ENCODE measurements at regions not wholly inside any gene's neighbourhood (a gene's known extent, or its start where the extent isn't known, plus 50 kb on each side); places are given as distances from the start of the nearest gene placed in this dataset.

DNA sequence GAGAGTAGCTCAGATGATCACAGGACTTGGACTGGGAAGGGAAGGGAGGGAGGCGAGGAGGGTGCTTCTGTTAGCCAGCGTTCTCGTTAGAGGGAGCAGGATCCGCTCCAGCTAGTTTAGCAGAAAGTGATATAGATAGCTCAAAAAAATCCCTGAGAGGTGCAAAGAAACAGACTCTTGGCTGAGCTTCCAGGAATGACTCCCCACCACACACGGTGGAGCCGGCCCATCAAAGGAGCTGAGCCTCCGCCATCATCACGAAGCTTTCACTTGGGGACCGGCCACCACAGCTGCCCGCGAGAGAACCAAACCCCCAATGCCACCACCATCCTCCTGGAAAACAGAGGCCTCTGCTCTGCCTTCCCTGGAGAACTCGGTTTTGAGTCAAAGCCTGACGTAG is 124.6 kb upstream of the BCL2L14 start:
- intact Hi-C loops (cut with DNase I), result no loop called here
- no peak for DNase-seq
- no peaks in the 10 kb centered on the region for H3K9me3 ChIP-seq
- TF ChIP-seq, protein P1, sequence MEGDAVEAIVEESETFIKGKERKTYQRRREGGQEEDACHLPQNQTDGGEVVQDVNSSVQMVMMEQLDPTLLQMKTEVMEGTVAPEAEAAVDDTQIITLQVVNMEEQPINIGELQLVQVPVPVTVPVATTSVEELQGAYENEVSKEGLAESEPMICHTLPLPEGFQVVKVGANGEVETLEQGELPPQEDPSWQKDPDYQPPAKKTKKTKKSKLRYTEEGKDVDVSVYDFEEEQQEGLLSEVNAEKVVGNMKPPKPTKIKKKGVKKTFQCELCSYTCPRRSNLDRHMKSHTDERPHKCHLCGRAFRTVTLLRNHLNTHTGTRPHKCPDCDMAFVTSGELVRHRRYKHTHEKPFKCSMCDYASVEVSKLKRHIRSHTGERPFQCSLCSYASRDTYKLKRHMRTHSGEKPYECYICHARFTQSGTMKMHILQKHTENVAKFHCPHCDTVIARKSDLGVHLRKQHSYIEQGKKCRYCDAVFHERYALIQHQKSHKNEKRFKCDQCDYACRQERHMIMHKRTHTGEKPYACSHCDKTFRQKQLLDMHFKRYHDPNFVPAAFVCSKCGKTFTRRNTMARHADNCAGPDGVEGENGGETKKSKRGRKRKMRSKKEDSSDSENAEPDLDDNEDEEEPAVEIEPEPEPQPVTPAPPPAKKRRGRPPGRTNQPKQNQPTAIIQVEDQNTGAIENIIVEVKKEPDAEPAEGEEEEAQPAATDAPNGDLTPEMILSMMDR (IDR thresholded peaks at IDR 0.05), result no peak
- no peaks in the 10 kb centered on the region for H3K27me3 ChIP-seq (ENCODE audit: low read depth)
- no peaks in the 10 kb centered on the region for H3K36me3 ChIP-seq
- no peak overlapping the region for H3K27ac ChIP-seq
- H3K4me1 ChIP-seq, result no peaks in the 10 kb centered on the region
- H3K4me3 ChIP-seq, result no peak overlapping the region
- ATAC-seq, result no peak

DNA sequence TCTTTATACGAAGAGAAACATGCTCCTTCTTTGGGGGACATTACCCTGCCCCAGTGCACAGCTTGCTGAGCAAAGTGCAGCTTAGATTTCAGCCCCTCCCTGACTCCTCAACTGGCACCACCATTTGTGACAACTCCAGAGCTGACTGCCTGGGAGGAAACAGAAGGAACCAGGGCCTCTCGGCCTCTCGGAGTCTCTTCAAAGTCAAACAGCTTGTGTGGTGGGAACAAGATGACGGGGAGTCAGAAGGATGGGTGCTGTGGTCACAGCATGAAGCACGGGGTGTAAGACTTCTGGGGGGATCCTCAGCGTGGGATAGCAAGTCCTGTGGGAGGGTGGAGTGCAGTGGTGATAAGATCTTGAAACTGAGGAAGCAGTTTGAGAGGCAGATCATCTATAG is 123.5 kb upstream of the BCL2L14 start:
- no peak for ATAC-seq
- DNase-seq, result no peak
- no peaks in the 10 kb centered on the region for H3K27me3 ChIP-seq (ENCODE audit: low read depth)
- no peak overlapping the region for H3K4me3 ChIP-seq
- H3K9me3 ChIP-seq, result no peaks in the 10 kb centered on the region
- H3K4me1 ChIP-seq, result no peaks in the 10 kb centered on the region
- TF ChIP-seq, protein P1 (IDR thresholded peaks at IDR 0.05), result no peak
- H3K36me3 ChIP-seq, result no peaks in the 10 kb centered on the region
- H3K27ac ChIP-seq, result no peak overlapping the region
- intact Hi-C loops (cut with DNase I), result no loop called here

DNA sequence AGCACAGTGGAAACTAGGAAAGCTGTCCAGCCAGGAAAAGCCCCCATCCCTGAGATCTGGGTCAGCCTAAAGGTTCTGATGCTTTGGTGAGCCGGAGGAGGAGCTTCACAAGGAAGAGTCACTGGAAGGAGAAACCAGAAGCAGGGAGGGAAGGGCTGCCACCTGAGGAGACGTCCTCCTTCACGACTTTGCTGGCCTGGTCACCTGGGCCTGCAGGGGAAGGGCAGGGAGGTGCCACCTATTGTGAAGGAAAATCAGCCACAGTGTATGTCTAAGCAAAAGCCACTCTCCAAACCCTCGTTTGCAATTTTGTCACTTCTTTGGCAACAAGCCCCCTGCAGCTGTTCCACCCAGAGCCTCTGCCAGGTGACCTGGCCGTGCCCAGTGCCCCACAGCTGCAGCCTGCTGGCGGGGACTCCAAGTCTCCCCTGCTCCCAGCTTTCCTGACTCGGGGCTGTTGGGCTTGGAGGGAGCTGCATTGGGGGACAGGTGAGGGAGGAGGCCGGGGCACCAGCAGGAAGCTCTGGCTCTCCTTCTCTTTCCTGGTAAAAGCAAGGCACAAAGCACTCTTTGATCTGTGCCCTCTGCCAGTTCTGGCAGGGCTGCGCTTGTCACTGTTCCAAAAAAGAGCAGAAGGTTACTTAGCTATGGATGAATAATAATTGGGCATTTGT is 120.9 kb upstream of the BCL2L14 start:
- H3K9me3 ChIP-seq, result no peaks in the 10 kb centered on the region
- no peak for DNase-seq
- intact Hi-C loops (cut with DNase I), result no loop called here
- H3K4me1 ChIP-seq, result no peaks in the 10 kb centered on the region
- H3K27ac ChIP-seq, result no peak overlapping the region
- TF ChIP-seq, protein P1 (IDR thresholded peaks at IDR 0.05), result no peak
- peak in 1 of 2 donors; percentile 22 for ATAC-seq
- H3K36me3 ChIP-seq, result no peaks in the 10 kb centered on the region
- no peaks in the 10 kb centered on the region for H3K27me3 ChIP-seq (ENCODE audit: low read depth)
- H3K4me3 ChIP-seq, result no peak overlapping the region

DNA sequence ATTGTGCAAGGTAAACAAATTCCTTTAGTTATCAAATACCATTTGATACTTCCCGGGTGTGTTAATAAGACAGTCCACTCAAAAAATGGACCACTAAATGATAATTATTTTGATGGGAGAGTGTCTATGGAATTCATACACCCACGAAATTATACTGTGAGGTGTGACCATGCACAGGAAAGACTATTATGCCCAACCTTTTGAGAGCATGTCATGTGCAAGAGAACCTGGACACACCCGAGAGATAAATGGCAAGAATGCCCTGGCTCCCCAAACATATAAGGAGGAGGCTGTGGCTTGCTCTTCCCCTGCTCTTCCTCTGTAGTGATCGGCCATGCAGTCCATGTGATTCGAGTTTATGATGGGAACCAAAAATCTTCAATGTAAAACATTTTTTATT is 119.5 kb upstream of the BCL2L14 start:
- ATAC-seq (no peak), DNase-seq (no peak)
- Histone ChIP-seq H3K36me3 (no peaks in the 10 kb centered on the region), H3K9me3 (no peaks in the 10 kb centered on the region), H3K4me3 (no peak overlapping the region), H3K27me3 (ENCODE audit: low read depth) (no peaks in the 10 kb centered on the region), H3K4me1 (no peaks in the 10 kb centered on the region), H3K27ac (no peak overlapping the region)
- TF ChIP-seq, protein P1 (IDR thresholded peaks at IDR 0.05), result no peak
- intact Hi-C loops (cut with DNase I), result no loop called here

DNA sequence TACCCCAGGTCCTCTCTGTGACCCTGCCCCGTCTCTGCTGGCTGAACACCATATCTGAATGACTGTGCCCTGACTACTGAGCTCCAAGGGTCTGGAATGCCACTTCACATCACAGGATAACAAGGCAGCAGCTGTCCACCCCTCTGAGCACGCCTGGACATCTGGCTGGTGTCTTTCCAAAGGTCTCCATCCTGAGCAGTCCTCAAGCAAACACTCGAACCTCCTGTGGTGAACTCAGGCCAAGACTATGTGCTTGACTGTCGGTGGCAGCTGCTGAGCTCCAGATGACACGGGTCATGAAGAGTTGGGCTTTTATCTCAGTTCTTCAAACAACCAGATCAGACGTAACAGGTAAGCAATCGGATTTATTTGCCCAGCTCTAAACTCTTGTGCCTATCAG is 117.2 kb upstream of the BCL2L14 start:
- no peak for DNase-seq
- peak in 1 of 2 donors; percentile 24 for ATAC-seq
- Histone ChIP-seq H3K9me3 (no peaks in the 10 kb centered on the region), H3K27me3 (ENCODE audit: low read depth) (no peaks in the 10 kb centered on the region), H3K36me3 (no peaks in the 10 kb centered on the region), H3K27ac (no peak overlapping the region), H3K4me1 (no peaks in the 10 kb centered on the region), H3K4me3 (no peak overlapping the region)
- intact Hi-C loops (cut with DNase I), result no loop called here
- TF ChIP-seq, protein P1 (IDR thresholded peaks at IDR 0.05), result no peak
